DND-41 (cell line): ENCODE measurements at regions not wholly inside any gene's neighbourhood (a gene's known extent, or its start where the extent isn't known, plus 50 kb on each side); places are given as distances from the start of the nearest gene placed in this dataset.
"Not testable (repeated sequence)": the region's sequence is repeated elsewhere in the genome, so short reads cannot be mapped to it uniquely, and the experiment has no call there.

ENCODE experiments used
- ATAC-seq: fragments of 200-7000 bp; cut with Tn5 transposase; 3 replicates; pipeline ENCODE4 v1.9.1; 2021; ENCODE audit warnings: low read depth; ENCODE audit not compliant: insufficient read depth
- DNase-seq: peaks from one replicate; pipeline ENCODE4 v3.0.0-alpha.2; 2020
- H2AFZ ChIP-seq: 2 replicates; pipeline ENCODE4 v1.6.0; 2012; ENCODE audit warnings: low read depth, low read length
- H3K27ac ChIP-seq: 2 replicates; pipeline ENCODE4 v1.5.1; 2012; ENCODE audit warnings: low read length, inconsistent platforms
- H3K27me3 ChIP-seq: fragments of 200-600 bp; sonication (generic); 2 replicates; pipeline ENCODE4 v1.6.0; 2012; ENCODE audit warnings: low read length, mild to moderate bottlenecking, inconsistent platforms; ENCODE audit not compliant: insufficient read depth, poor library complexity
- H3K36me3 ChIP-seq: 2 replicates; pipeline ENCODE4 v1.5.1; 2012; ENCODE audit warnings: low read length, inconsistent platforms; ENCODE audit not compliant: insufficient read depth
- H3K4me1 ChIP-seq: 2 replicates; pipeline ENCODE4 v1.5.1; 2012; ENCODE audit warnings: mild to moderate bottlenecking, low read length; ENCODE audit not compliant: insufficient read depth
- H3K4me2 ChIP-seq: 2 replicates; pipeline ENCODE4 v1.6.0; 2012; ENCODE audit warnings: mild to moderate bottlenecking, moderate library complexity, low read length, inconsistent platforms; ENCODE audit not compliant: insufficient read depth
- H3K4me3 ChIP-seq, 2 experiments: fragments of 200-600 bp in 1 of 2; shearing (Covaris generic) in 1 of 2; 2 replicates each; pipeline ENCODE4 v1.5.1; 2012 to 2016; ENCODE audit warnings: inconsistent platforms in 2 of 2, low read length in 2 of 2, mild to moderate bottlenecking in 2 of 2, low read depth in 1 of 2, moderate library complexity in 1 of 2
- H3K79me2 ChIP-seq: 2 replicates; pipeline ENCODE4 v1.6.0; 2012; ENCODE audit warnings: low read length, inconsistent platforms; ENCODE audit not compliant: insufficient read depth
- H3K9ac ChIP-seq: 2 replicates; pipeline ENCODE4 v1.6.0; 2012; ENCODE audit warnings: low read depth, mild to moderate bottlenecking, inconsistent platforms, low read length, moderate library complexity
- H3K9me3 ChIP-seq: 2 replicates; pipeline ENCODE4 v1.5.1; 2012; ENCODE audit warnings: low read length, moderate library complexity, mild to moderate bottlenecking, inconsistent platforms; ENCODE audit not compliant: insufficient read depth, severe bottlenecking
- H4K20me1 ChIP-seq: 2 replicates; pipeline ENCODE4 v1.6.0; 2012; ENCODE audit warnings: low read length; ENCODE audit not compliant: insufficient read depth
- EZH2 ChIP-seq: IDR thresholded peaks from 3 replicates; pipeline ENCODE4 v1.6.1; 2012; ENCODE audit warnings: borderline replicate concordance, low read depth, mild to moderate bottlenecking, moderate library complexity, low read length, inconsistent platforms; ENCODE audit not compliant: severe bottlenecking
- TF ChIP-seq, protein P1 (sequence below): IDR thresholded peaks from 2 replicates; pipeline ENCODE4 v1.5.1; 2012; ENCODE audit warnings: borderline replicate concordance, low read length, moderate library complexity, mild to moderate bottlenecking; ENCODE audit not compliant: poor library complexity, severe bottlenecking; ENCODE audit errors: extremely low read depth

DNA sequence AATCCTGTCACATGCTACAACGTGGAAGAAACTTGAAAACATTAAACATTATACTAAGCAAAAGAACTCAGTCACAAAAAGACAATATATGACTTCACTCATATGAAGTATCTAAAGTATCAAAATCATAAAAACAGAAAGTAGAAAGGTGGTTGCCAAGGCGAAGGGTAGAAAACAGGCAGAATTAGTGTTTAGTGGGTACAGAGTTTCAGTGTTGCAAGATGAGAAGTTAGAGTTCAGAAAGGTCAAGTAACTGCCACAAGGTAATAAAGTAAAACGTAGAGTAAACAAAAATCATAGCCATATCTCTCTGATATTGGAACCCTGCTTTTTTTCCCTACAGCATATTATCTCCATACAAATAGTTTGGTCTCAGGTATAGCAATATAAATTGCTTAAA lies 223.8 kb upstream of the FSCB start:
- Histone ChIP-seq H3K36me3 (no peaks in the 10 kb centered on the region), H3K27me3 (no peaks in the 10 kb centered on the region), H3K4me1 (no peaks in the 10 kb centered on the region), H4K20me1 (no peaks in the 10 kb centered on the region), H3K79me2 (no peaks in the 10 kb centered on the region), H3K27ac (no peak overlapping the region), H3K4me3 (no peak overlapping the region), H3K4me2 (no peak overlapping the region), H3K9ac (no peak overlapping the region), H2AFZ (no peak overlapping the region), H3K9me3 (no peaks in the 10 kb centered on the region)
- DNase-seq: no peak
- no peak for ATAC-seq
- TF ChIP-seq, protein P1, sequence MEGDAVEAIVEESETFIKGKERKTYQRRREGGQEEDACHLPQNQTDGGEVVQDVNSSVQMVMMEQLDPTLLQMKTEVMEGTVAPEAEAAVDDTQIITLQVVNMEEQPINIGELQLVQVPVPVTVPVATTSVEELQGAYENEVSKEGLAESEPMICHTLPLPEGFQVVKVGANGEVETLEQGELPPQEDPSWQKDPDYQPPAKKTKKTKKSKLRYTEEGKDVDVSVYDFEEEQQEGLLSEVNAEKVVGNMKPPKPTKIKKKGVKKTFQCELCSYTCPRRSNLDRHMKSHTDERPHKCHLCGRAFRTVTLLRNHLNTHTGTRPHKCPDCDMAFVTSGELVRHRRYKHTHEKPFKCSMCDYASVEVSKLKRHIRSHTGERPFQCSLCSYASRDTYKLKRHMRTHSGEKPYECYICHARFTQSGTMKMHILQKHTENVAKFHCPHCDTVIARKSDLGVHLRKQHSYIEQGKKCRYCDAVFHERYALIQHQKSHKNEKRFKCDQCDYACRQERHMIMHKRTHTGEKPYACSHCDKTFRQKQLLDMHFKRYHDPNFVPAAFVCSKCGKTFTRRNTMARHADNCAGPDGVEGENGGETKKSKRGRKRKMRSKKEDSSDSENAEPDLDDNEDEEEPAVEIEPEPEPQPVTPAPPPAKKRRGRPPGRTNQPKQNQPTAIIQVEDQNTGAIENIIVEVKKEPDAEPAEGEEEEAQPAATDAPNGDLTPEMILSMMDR: no peak
- TF ChIP-seq EZH2: no peak

DNA sequence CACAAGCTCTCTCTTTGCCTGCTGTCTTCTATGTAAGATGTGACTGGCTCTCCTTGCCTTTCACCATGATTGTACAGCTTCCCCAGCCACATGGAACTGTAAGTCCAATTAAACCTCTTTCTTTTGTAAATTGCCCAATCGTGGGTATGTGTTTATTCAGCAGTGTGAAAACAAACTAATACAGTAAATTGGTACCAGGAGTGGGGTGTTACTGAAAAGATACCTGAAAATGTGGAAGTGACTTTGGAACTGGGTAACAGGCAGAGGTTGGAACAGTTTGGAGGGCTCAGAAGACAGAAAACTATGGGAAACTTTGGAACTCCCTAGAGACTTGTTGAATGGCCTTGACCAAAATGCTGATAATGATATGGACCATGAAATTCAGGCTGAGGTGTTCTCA lies 214.3 kb upstream of the FSCB start:
- not testable (repeated sequence) for H3K27ac ChIP-seq, H3K27me3 ChIP-seq, H3K36me3 ChIP-seq, H3K79me2 ChIP-seq, H3K4me1 ChIP-seq, H3K4me3 ChIP-seq, H2AFZ ChIP-seq, H4K20me1 ChIP-seq, H3K9ac ChIP-seq, H3K9me3 ChIP-seq, DNase-seq, H3K4me2 ChIP-seq, ATAC-seq

DNA sequence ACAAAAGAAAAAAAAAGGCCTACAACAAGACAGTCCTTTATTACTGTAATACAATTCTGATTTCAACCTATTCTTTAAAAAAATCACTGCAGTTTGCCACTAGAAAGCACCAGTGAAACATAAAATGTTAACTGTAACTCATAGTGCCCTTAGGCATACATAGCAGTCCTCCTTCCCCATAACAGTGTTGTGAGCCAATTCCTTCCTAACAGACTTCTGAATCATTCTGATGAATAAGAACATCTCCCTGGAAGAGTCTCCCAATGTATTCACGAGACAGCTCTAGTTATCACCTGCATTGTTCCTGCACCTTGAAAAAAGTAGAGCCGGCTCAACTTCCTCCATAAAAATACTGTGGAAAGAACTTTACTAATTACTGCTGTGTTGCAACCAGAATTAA lies 213.6 kb upstream of the FSCB start:
- H3K27me3 ChIP-seq: no peaks in the 10 kb centered on the region
- H3K79me2 ChIP-seq: no peaks in the 10 kb centered on the region
- no peaks in the 10 kb centered on the region for H3K4me1 ChIP-seq
- no peak overlapping the region for H3K4me2 ChIP-seq
- H4K20me1 ChIP-seq: no peaks in the 10 kb centered on the region
- peaks cover 4% of the 10 kb centered on the region for H3K9me3 ChIP-seq
- no peaks in the 10 kb centered on the region for H3K36me3 ChIP-seq
- H3K4me3 ChIP-seq: no peak overlapping the region
- no peak for ATAC-seq
- no peak overlapping the region for H3K27ac ChIP-seq
- H3K9ac ChIP-seq: no peak overlapping the region
- DNase-seq: no peak
- TF ChIP-seq EZH2: no peak
- TF ChIP-seq, protein P1: no peak
- no peak overlapping the region for H2AFZ ChIP-seq

DNA sequence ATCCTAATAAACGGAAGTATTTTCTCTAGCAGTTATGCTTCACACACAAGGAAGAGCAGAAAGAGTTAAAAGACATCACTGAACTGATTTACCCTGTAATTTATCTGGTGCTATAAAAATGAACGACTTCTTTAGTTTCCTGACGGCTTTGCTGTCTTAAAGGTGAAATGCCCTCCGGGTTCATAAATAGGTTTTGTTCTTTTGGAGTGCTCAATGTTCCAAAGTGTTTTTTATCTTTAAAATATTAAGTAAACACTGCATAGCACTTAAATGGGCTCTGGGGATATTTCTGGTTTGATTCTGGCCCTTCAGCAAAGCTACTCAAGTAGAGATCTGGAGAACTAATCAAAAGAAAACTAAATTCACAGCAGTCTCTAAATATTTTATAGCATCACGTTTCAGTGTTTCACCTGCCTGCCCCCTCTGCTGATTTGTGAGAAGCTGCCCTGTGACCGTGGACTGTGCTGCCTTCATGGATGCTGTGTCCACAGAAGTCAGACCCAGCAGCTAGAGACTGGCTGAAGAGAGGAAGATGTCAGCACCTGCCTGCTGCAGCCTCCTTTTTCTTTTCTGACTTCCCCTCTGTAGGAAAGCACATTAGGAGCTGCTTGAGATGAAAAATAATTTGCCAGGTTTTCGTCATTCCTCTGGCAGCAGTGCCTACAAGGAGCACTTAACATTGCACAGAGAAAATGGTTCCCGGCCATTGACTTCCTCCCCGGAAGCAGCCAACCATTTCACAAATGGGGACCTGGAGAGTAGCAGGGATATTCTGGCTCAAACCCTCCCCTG lies 205.1 kb upstream of the FSCB start:
- ATAC-seq (no peak), DNase-seq (no peak)
- no peaks in the 10 kb centered on the region for H3K4me1 ChIP-seq
- no peak overlapping the region for H3K4me3 ChIP-seq
- no peak overlapping the region for H3K9ac ChIP-seq
- H3K27ac ChIP-seq: no peak overlapping the region
- no peak overlapping the region for H2AFZ ChIP-seq
- no peaks in the 10 kb centered on the region for H4K20me1 ChIP-seq
- no peaks in the 10 kb centered on the region for H3K36me3 ChIP-seq
- H3K79me2 ChIP-seq: no peaks in the 10 kb centered on the region
- H3K4me2 ChIP-seq: no peak overlapping the region
- no peaks in the 10 kb centered on the region for H3K27me3 ChIP-seq
- TF ChIP-seq, protein P1: no peak
- TF ChIP-seq EZH2: no peak
- no peaks in the 10 kb centered on the region for H3K9me3 ChIP-seq
